Neuronal stem cell (in vitro differentiated cells): ENCODE measurements at regions not wholly inside any gene's neighbourhood (a gene's known extent, or its start where the extent isn't known, plus 50 kb on each side); places are given as distances from the start of the nearest gene placed in this dataset.
A peak's percentile ranks its signal among the peaks of the same experiment; 100 is the strongest.

Experiments used
- DNase-seq: peaks from one replicate; pipeline ENCODE4 v3.0.0-alpha.2; 2013; ENCODE audit warnings: low spot score
- H2AFZ ChIP-seq: one replicate; pipeline ENCODE4 v1.6.1; 2013; ENCODE audit warnings: mild to moderate bottlenecking, low read length, inconsistent platforms
- H2AK5ac ChIP-seq: 2 replicates; pipeline ENCODE4 v1.6.1; 2013; ENCODE audit warnings: low read depth, mild to moderate bottlenecking, inconsistent platforms, low read length, moderate library complexity, mixed read lengths
- H2BK120ac ChIP-seq: 2 replicates; pipeline ENCODE4 v1.6.1; 2013; ENCODE audit warnings: low read depth, mild to moderate bottlenecking, inconsistent platforms, low read length, moderate library complexity, mixed read lengths
- H2BK12ac ChIP-seq: one replicate; pipeline ENCODE4 v1.6.1; 2013; ENCODE audit warnings: low read length, inconsistent platforms
- H2BK15ac ChIP-seq: 2 replicates; pipeline ENCODE4 v1.6.1; 2013; ENCODE audit warnings: mild to moderate bottlenecking, low read length, inconsistent platforms, mixed read lengths
- H2BK5ac ChIP-seq: one replicate; pipeline ENCODE4 v1.6.1; 2013; ENCODE audit warnings: inconsistent platforms, mild to moderate bottlenecking, low read length, moderate library complexity
- H3K14ac ChIP-seq: one replicate; pipeline ENCODE4 v1.6.1; 2013; ENCODE audit warnings: low read length, inconsistent platforms
- H3K18ac ChIP-seq: 2 replicates; pipeline ENCODE4 v1.6.1; 2013; ENCODE audit warnings: low read length, inconsistent platforms
- H3K23ac ChIP-seq: 2 replicates; pipeline ENCODE4 v1.6.1; 2013; ENCODE audit warnings: low read depth, mild to moderate bottlenecking, mixed read lengths, low read length, inconsistent platforms; ENCODE audit not compliant: poor library complexity
- H3K27ac ChIP-seq: replicated peaks from 3 replicates; pipeline ENCODE4 v1.5.1; 2013; ENCODE audit warnings: low read length, inconsistent platforms
- H3K27me3 ChIP-seq, 3 experiments: 2 replicates each; pipeline ENCODE4 v1.6.1; 2013; ENCODE audit warnings: low read length in 3 of 3, mild to moderate bottlenecking in 2 of 3, inconsistent platforms in 1 of 3, low read depth in 1 of 3, mixed read lengths in 1 of 3, moderate library complexity in 1 of 3; ENCODE audit not compliant: control insufficient read depth in 3 of 3, insufficient read depth in 3 of 3
- H3K36me3 ChIP-seq, 2 donors: replicated peaks in 1 of 2; 2 replicates each; pipeline ENCODE4 v1.6.1; 2013; ENCODE audit warnings: low read length in 2 of 2; ENCODE audit not compliant: control insufficient read depth in 2 of 2, insufficient read depth in 2 of 2
- H3K4ac ChIP-seq: 2 replicates; pipeline ENCODE4 v1.6.1; 2013; ENCODE audit warnings: inconsistent platforms, mild to moderate bottlenecking, low read length, moderate library complexity
- H3K4me1 ChIP-seq, 2 donors: 1 replicate in 1 of 2; 2 replicates in 1 of 2; pipeline ENCODE4 v1.6.1; 2013; ENCODE audit warnings: low read length in 2 of 2, low read depth in 1 of 2; ENCODE audit not compliant: control insufficient read depth in 2 of 2, insufficient read depth in 1 of 2
- H3K4me2 ChIP-seq: one replicate; pipeline ENCODE4 v1.6.1; 2013; ENCODE audit warnings: mild to moderate bottlenecking, low read length, inconsistent platforms; ENCODE audit not compliant: insufficient read depth, poor library complexity, severe bottlenecking
- H3K4me3 ChIP-seq, 2 donors: 2 replicates each; pipeline ENCODE4 v1.5.1; 2013; ENCODE audit warnings: low read length in 2 of 2, mild to moderate bottlenecking in 2 of 2, inconsistent platforms in 1 of 2, moderate library complexity in 1 of 2
- H3K79me1 ChIP-seq: one replicate; pipeline ENCODE4 v1.6.1; 2013; ENCODE audit warnings: low read depth, mild to moderate bottlenecking, inconsistent platforms, low read length, moderate library complexity
- H3K9ac ChIP-seq: one replicate; pipeline ENCODE4 v1.6.1; 2013; ENCODE audit warnings: mild to moderate bottlenecking, low read depth, low read length, inconsistent platforms; ENCODE audit not compliant: poor library complexity
- H3K9me3 ChIP-seq, 2 donors: replicated peaks in 1 of 2; 2 replicates each; pipeline versions ENCODE3 to v1.6.1; 2013; ENCODE audit warnings: low read length in 2 of 2, mild to moderate bottlenecking in 2 of 2, inconsistent platforms in 1 of 2, low read depth in 1 of 2, mixed read lengths in 1 of 2, moderate library complexity in 1 of 2; ENCODE audit not compliant: control insufficient read depth in 2 of 2, insufficient read depth in 1 of 2
- H4K8ac ChIP-seq: one replicate; pipeline ENCODE4 v1.6.1; 2013; ENCODE audit warnings: low read depth, mild to moderate bottlenecking, inconsistent platforms, low read length, moderate library complexity
- H4K91ac ChIP-seq: one replicate; pipeline ENCODE4 v1.6.1; 2013; ENCODE audit warnings: low read length, low read depth, mild to moderate bottlenecking, inconsistent platforms; ENCODE audit not compliant: poor library complexity
- WGBS, 2 donors: extraction: QIAGEN DNeasy Blood & Tissue Kit; methylation state at CpG; one replicate each; pipeline ENCODE4 v1.1.7; 2013; ENCODE audit warnings: missing lambda C conversion rate in 2 of 2, mixed read lengths in 1 of 2; ENCODE audit not compliant: insufficient read length in 2 of 2, insufficient replicate concordance in 1 of 2; ENCODE audit errors: extremely low coverage in 2 of 2; 5-methylcytosine and 5-hydroxymethylcytosine counted together

- DNase-seq, result no peak
- Histone ChIP-seq H2BK5ac (no peak overlapping the region), H2BK12ac (no peak overlapping the region), H3K9me3 (no peaks in the 10 kb centered on the region), H3K18ac (no peak overlapping the region), H3K27ac (no peak overlapping the region), H3K4me3 (no peak overlapping the region), H3K4me1 (no peaks in the 10 kb centered on the region), H4K91ac (no peak overlapping the region), H2AFZ (no peak overlapping the region), H2BK15ac (no peak overlapping the region), H3K14ac (no peak overlapping the region), H3K36me3 (no peaks in the 10 kb centered on the region), H3K4me2 (no peak overlapping the region), H2BK120ac (no peak overlapping the region), H3K27me3 (peaks cover 0 to 65% (median 6%) of the 10 kb centered on the region in 3 experiments), H2AK5ac (no peak overlapping the region), H3K4ac (no peak overlapping the region), H3K79me1 (no peaks in the 10 kb centered on the region), H4K8ac (no peak overlapping the region), H3K9ac (no peak overlapping the region), H3K23ac (no peak overlapping the region)
- WGBS, 2 donors, result no CpG with 5 or more reads among the region's 4 CpGs
Measured at GRCh38 chr1:244920911-244921761, 56.8 kb upstream of the HNRNPU start.

- Histone ChIP-seq H3K4me3 (no peak overlapping the region), H2BK12ac (no peak overlapping the region), H3K79me1 (no peaks in the 10 kb centered on the region), H2AK5ac (no peak overlapping the region), H4K91ac (no peak overlapping the region), H3K4me1 (no peaks in the 10 kb centered on the region), H2AFZ (peak overlapping the region; percentile 84), H3K23ac (no peak overlapping the region), H3K27me3 (peaks cover 0 to 70% (median 6%) of the 10 kb centered on the region in 3 experiments), H2BK120ac (no peak overlapping the region), H3K9ac (no peak overlapping the region), H3K27ac (no peak overlapping the region), H2BK15ac (no peak overlapping the region), H3K4ac (no peak overlapping the region), H3K4me2 (peak overlapping the region; percentile 73), H3K9me3 (no peaks in the 10 kb centered on the region), H3K36me3 (no peaks in the 10 kb centered on the region), H3K14ac (no peak overlapping the region), H3K18ac (no peak overlapping the region), H2BK5ac (no peak overlapping the region), H4K8ac (no peak overlapping the region)
- DNase-seq, result no peak
- no CpG with 5 or more reads among the region's 9 CpGs for WGBS, 2 donors
Measured at GRCh38 chr1:244919320-244920282, 55.3 kb upstream of the HNRNPU start.

DNA sequence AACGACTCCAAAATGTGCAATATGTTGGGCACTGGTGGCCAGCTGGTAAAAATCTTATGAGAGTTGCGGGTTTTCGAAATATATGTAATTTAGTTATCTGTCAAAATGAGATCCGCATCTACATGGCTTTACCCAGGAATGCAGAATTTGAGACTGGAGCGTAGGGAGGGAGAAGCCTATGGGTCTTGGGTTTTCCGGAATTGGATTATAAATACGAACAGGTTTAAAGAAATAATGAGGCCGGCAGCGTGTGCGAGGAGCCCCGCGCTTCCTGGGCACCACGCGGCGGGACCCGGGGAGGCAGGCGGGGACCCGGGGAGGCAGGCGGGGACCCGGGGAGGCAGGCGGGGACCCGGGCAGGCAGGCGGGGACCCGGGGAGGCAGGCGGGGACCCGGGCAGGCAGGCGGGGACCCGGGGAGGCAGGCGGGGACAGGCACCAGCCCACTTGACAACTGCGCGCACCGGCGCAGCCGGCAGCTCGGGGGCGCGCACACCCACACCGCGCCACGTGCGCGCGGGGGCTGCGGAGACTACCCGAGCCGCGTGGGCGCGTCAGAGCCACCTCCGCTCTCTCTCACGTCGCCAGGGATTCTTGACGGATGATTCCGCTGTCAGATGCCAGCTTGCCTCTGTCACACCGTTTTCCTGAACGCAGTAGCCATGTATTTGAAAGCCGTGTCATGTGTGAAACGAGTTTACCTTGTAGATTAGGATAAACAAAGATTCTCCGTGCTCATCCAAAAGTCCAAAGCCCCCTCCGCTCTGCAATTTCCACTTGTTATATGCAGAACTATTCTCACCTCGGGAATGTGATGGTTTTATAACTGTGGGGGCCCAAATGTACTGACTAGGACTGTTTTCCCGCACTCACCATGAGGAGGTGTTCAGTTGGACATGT, 54.3 kb upstream of the HNRNPU start:
- peak; percentile 21 for DNase-seq
- Histone ChIP-seq H3K4ac (no peak overlapping the region), H3K4me2 (peak overlapping the region; percentile 73), H3K4me1 (no peaks in the 10 kb centered on the region), H2BK120ac (no peak overlapping the region), H2AFZ (peak overlapping the region; percentile 84), H3K9ac (no peak overlapping the region), H3K4me3 (peak overlapping the region; percentile 35 to 79), H2BK5ac (no peak overlapping the region), H2AK5ac (no peak overlapping the region), H3K23ac (no peak overlapping the region), H2BK12ac (no peak overlapping the region), H4K8ac (no peak overlapping the region), H3K14ac (no peak overlapping the region), H2BK15ac (no peak overlapping the region), H3K27me3 (peaks cover 0 to 70% (median 6%) of the 10 kb centered on the region in 3 experiments), H3K9me3 (no peaks in the 10 kb centered on the region), H3K27ac (no peak overlapping the region), H3K79me1 (no peaks in the 10 kb centered on the region), H4K91ac (no peak overlapping the region), H3K18ac (peak overlapping the region; percentile 30), H3K36me3 (no peaks in the 10 kb centered on the region)
- no CpG with 5 or more reads among the region's 62 CpGs for WGBS, 2 donors
